Left hindlimb (tissue), 1 donor: ENCODE measurements at regions not wholly inside any gene's neighbourhood (a gene's known extent, or its start where the extent isn't known, plus 50 kb on each side); places are given as distances from the start of the nearest gene placed in this dataset.

Source experiments
- DNase-seq: peaks from one replicate; pipeline ENCODE4 v3.0.0-alpha.2; 2018

DNA sequence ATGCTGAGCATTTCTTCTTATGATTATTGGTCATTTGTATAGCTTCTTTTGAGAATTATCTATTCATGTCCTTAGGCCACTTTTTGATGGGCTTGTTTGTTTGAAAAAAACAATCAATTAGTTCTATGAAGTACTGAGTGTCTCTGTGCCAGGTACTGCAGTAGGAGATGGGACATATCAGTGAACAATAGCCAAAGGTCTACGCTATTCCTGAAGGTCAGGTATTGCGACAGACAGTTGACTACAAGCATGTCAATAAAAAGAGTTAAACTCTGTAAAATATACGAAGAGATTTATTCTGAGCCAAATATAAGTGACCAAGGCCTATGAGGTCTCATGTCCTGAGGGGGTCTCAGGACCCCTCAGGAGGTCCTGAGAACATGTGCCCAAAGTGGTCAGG is 122.1 kb upstream of the NFE2L3 start:
- DNase-seq: no peak

DNA sequence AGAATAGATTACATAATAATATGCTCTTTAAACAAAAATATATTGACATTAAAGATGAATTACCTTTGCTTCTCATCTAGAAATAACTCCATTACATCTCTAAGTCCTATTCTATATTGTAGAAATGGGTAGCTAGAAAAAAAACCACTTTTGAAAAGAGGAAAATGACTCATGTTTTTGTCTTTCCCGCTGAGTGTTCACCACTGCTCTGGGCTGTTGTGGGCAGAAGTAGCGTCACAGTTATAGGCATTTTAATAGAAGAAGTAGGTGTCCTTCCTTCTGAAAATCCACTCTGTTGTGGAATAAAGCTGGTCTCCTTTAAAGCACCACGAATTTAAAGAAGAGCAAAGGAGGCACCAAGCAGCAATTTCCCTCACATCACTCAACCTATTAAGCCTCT is 117.6 kb upstream of the NFE2L3 start:
- no peak for DNase-seq

DNA sequence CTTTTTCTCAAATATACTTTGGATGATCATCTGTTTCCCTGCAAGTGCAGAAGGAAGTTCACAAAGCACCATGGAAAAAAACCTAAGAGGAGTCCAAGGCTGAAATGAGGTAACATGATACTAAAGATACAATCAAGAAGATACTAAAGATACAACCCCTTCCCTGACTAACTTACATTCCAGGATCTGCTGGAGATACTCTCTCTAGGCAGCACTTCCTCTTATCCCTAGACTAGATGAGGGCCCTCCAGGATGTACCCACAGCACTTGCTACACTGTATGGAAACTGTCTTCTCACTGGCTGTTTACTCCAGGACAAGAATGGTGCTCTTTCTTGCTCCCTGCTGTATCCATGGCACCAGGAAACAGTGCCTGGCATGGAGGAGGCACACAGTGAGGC is 116.4 kb upstream of the NFE2L3 start:
- DNase-seq: no peak

DNA sequence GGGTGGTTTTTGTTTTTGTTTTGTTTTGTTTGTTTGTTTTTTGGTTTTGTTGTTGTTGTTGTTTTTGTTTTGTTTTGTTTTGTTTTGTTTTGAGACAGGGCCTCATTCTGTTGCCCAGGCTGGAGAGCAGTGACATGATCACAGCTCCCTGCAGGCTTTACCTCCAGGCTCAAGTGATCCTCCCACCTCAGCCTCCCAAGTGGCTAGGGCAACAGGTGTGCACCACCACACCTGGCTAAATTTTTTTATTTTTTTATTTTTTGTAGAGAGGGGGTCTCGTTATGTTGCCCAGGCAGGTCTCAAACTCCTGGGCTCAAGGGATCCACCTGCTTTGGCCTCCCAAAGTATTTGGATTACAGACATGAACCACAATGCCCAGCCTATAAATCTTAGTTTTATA is 115.9 kb upstream of the NFE2L3 start:
- no peak for DNase-seq

DNA sequence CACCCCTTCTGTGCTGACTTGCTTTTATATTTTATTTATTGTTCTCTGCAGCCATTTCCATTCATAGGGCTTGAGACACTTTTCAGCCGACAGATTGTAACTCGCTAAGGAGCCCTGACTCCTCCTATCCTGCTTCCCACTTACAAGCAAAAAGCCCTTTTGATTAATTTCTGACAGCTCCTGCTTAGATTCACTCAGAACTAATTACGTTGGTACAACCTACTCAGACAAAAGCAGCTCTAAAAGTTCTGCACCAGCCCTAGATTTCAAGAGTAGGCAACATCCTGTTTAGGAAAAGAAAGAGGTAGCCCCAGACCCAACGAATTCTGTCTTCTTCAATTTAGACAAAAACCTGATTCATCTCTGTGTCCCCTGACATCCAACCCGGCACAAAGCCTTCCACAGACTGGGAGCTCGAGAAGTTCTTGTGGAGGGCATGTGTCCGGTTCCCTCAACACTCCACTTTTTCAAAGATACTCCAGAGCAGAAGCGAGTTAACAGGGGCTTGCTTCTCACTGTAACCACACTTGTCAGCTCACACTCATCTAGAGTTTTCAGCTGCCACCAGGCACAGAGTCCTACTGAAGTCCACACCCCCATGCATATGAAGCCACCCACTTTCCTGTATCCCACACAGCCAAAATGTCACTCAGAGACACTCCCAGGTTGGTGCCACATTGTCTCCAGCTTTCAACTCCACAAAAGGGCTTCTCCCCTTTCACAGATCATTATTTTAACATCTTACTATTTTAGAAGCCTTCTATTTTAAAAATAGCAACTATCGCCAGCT is 113.6 kb upstream of the NFE2L3 start:
- DNase-seq: no peak

DNA sequence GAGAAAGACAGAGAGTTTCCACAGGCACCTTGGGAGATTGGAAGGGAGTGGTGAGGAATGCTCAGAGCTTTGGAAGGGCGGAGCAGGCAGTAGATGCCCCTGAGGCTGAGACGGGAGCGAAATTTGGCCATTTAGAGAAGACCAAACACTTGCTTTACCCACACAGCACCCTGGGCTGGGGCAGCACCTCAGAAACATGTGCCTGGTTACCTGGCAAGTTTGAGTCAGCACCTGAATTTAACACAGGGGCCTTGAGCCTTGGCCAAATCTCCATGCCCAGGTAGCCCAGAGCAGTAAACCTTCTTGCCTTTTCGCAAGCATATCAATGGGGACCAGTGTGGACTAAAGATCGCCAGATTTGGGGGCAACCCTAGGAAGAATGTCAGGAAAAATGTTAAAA is 111.9 kb upstream of the NFE2L3 start:
- no peak for DNase-seq

DNA sequence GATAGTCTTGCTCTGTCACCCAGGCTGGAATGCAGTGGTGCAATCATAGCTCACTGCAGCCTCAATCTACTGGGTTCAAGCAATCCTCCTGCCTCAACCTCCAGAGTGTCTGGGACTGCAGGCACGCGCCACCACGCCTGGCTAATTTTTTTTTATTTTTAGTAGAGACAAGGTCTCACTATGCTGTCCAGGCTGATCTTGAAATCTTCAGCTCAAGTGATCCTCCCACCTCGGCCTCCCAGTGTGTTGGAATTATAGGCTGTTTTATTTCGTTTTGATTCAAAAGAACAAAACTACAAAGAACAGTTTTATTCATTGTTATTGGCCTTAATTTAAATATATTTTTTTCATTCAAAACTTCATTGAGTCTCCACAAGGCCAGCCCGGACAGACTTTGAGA is 109.8 kb upstream of the NFE2L3 start:
- DNase-seq: no peak

DNA sequence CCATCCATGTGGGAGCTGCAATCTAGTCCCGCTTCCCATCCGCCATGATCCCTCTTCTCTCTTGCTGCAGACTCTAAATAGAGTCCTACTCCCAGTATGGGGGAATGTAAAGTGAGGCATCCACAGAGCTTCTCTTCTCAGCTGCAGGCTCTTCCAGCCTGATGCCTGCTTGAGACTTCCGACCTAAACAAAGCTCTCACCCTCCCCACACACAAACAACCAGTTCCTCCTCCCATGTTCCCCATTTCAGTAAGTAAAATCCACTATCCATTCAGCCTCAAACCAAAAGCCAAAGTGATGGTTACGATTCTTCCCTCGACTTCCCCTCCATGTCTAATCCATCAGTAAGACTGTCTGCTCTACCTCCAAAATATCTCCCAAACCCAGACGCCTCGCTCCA is 108.2 kb upstream of the NFE2L3 start:
- DNase-seq: no peak

DNA sequence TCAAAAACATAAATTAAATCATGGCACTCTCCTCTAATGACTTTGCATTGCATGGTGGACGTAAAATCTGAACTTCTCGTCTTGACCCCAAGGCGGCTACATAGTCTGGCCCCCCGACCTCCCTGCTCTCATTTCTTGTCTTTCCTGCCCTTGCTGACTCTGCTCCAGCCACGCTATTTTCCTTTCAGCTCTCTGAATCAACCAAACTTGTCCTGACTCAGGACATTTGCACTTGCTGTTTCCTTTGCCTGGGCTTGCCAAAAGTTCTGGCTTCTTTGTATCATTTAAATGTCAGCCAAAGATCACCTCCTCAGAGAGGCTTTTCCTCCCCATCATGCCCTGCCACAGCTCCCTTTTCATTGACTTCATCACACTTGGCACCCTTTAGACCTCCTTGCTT is 107.7 kb upstream of the NFE2L3 start:
- no peak for DNase-seq

DNA sequence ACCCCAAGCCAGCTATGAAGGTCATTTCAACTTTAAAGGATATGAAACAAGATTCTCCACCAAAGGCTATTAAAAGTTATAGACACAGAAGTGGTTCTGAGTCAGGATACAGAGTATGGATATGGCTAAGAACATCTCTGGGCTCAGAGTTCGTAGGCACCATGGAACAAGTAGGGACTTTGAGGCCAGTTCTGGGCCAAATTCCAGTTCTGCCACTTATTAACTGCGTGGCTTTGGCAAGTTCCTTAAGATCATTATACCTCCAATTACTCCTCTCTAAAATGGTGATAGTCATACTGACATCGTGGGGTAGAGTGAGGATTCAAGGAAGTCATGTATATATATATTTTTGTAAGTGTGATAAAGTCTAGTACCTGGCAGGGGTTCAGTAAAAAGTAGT is 105.8 kb upstream of the NFE2L3 start:
- no peak for DNase-seq

DNA sequence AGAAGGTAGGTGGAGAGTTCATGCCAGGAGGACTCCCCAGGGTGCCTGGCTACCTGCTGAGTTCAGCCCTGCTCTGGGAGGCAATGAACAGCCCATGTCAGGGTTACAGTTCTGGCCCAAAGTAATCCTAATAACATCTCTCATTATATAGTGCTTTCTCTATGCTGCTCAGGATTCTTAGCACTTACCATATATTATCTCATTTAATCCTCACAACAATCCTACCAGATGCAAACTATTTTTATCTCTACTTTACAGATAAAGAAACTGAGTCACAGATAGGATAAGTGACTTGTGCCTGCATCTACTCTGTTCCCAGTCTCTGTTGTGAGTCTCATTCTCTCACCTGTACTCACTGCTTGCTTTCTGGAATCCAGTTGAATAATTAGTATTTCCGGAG is 105.1 kb upstream of the NFE2L3 start:
- DNase-seq: no peak

DNA sequence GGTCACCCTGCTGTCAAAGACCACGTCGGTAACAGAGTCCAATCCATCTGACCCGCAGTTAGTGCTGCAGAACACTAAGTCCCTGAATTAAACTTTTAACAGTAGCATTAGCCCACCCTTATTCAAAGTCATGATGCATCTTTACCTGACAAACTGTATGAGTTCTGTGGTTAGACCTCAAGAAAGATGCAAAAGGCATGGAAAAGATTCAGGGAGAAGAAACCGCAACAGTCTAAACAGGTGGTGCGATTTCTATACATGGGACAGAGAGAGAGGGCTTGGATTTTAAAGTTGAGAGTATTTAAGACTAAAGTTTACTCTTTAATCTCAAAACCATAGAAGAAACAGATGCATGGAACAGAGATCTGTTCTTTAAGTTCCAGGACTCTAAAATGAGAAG is 103.3 kb upstream of the NFE2L3 start:
- DNase-seq: no peak

DNA sequence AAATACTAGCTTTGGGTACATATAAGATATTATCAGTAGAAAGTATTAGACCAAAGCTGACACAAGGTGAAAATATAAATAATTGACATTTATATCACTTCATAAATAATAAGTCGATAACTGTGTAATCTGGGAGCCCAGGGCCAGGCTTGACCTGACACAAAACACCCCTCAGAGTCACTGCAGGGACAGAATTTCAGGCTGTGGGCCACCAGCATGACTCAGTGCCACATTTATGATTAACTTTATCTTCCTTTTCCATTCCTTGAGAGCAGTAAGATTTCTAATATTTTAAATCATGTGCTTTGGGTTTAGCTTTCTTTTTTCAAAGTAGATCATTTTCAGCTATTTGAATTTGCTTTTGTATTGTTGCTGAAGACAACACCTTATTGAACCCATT is 102.9 kb upstream of the NFE2L3 start:
- DNase-seq: no peak

DNA sequence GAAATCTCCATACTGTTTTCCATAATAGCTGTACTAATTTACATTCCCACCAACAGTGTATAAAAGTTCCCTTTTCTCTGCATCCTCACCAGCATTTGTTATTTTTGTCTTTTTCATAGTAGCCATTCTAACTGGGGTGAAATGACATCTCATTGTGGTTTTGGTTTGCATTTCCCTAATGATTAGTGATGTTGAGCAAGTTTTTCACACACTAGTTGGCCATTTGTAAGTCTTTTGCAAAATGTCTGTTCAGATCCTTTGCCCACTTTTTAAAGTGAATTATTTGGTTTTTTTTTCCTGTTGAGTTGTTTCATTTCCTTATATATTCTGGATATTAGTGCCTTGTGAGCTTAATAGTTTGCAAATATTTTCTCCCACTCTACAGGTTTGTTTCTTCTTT is 101.0 kb upstream of the NFE2L3 start:
- no peak for DNase-seq

DNA sequence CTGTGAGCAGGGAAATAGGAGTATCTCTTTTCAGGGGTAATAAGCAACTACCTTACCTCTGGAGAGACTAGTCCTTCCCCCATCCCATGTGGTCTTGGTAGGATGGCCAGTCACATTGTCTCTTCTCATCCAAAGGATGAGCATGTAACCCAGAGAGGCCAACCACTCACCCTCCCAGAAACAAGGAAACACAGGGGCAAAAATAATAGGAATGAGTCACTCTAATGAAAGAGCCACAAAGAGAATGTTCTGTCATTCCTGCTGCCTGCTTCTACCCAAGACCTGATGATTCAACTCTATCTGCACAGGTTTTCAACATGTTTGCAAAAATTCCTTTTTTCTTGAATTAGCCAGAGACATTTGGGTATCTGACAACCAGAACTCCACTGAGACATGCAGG is 99.3 kb upstream of the NFE2L3 start:
- no peak for DNase-seq

DNA sequence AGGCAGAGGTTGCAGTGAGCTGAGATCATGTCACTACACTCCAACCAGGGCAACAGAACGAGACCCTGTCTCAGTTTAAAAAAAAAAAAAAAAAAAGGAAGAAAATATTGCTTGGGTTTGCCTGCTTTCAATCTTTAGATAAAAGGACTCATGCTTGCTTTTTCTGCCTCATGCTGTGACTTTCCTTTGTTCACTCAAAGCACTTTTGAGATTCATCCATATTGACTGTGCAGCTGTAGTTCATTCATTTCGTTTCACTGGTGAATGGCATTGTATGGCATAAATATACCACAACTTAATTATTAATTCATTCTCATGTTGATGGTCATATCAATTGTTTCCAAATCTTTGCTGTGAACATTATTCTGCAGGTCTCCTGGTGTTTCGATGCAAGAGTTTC is 97.6 kb upstream of the NFE2L3 start:
- no peak for DNase-seq

DNA sequence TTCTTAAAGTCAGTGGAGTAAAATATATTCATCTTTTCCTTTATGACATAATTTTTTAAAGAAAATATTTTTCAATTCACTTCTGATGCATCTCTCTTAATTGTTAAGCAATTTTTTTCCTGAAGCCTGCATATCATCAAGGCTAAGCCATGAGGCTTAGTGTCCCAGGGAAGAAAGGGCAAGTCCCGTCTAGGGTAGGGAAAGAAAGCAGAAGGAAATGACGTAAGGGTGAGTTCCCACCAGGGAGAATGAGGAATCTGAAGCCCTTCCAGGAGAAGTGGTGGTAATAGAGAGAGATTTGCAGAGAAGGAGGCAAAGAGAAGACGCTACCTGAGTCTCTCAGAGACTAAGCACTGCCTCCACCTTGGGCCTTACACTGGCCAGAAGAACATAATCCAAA is 96.8 kb upstream of the NFE2L3 start:
- no peak for DNase-seq

DNA sequence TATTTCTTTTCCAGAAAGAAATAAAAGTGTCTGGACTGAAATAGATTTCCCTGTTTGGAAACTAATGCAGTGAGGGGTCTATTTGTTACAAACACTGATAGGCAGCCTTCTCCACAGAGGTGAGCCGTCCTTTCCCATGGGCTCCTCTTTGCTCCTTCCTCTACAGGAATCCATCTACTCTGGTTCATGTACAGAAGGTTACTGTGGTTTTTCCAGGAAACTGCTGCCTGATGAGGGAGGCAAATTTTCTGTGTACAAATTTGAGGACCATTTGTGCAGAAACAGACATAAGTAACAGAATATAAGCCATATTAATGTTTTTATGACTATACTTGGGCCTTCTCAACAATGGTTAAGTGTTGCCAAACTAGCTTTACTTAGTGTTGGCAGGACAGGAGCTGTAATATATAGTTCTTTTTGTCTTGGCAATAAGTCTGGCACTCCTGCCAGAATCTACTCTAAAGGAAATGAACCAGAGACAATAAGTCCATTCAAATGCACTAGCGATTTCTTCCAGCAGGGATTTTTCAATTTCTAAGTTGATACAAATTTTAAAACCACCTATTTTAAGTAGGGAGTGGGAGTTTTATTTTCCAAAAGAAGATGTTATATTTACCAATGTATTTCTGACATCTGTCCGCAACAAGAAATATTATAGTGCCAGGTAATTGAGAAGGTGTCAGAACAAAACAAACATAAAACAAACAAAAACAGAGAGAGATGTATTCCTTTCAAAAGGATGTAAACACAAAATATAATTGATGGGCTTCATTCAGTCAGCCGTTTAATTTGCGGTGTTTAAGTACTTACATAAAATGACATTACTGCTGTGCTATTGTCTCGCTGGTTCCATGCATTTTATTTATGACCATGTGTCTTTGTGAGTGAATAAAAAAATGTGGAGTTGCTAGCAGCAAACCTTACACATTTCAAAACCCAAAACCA is 91.0 kb upstream of the NFE2L3 start:
- peak; percentile 33 for DNase-seq

DNA sequence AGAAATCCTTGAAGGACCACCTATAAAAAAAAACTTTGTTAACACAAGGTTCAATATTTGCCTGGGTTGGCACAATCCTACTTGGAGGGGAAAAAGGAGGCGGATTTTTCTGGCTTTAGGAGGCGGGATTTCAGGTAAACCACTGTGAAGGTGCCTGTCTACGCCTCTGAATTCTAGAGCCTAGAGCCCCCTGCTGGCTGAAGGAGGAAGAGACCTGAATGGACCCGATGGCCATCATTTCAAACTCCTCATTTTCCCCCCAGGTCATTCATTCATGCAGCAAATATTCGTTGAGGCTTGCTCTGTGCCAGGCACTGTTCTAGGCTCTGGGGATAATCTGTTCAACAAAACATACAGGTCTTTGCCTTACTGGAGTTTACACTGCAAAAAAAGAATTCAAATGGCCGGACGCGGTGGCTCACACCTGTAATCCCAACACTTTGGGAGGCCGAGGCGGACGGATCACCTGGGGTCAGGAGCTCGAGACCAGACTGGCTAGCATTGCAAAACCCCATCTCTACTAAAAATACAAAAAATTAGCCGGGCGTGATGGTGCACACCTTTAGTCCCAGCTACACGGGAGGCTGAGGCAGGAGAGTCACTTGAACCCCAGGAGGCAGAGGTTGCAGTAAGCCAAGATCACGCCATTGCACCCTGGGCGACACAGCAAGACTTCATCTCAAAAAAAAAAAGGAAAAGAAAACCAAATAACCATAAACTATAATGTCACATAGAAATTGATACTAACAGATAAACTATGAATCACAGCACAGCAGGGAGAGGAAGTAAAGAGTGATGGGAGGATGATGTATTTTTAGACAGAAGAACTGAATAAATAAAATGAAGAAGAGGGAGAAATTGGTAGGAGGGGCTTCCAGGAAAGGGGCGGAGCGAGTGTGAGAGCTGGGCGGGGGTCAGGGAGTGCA is 90.1 kb upstream of the NFE2L3 start:
- DNase-seq: peak; percentile 63

DNA sequence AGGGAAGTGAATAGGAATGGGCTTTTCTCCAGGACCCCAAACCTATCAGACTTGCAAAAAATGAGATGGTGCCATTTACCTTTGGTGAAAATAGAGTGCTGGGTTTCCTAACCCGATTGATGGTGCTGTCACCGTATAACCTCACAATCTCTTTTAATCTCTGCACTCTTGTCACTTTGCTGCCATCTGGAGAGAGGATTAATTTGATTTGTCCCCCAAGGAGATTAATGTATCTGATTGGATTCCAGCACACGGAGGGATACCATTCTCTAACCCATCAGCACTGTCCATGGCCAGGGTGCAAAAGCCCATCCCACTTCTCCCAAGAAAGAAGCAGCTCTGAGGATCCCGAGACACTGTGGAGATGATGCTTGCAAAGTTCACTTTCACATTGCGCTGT is 86.3 kb upstream of the NFE2L3 start:
- DNase-seq: no peak

DNA sequence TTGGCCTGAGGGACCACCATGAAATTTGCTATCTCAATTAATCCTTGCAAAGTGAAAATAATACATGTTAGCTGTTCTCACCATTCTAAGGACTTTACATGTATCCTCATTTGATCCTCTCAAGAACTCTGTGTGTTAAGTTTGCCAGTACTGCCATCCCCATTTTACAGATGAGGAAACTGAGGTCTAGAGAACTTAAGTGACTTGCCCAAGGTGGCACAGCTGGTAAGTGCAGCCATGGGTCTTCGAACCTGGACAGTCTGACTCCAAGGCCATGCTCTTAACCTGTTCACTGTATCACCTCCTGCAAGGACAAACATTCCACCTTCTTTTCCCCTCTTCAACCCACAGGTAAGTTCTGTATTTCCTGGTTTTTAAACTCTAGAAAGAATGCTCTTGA is 85.3 kb upstream of the NFE2L3 start:
- no peak for DNase-seq

DNA sequence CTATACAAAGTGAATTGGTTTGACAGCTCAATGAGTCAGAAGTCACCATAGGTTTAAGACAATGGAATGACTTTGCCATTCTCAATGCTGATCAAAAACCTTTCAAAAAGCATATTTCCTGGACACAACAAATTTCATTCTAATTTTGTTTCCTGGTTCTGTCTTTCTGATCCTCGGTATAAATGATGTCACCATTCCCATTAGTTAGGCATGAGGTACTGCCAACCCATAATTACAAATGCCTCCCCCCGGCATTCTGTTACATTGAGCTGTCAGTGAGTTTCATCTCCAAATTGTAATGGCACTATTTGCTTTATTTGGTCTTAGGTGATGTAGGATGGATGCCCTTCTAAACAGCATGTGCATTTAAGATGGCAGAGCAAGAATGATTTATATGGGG is 81.7 kb upstream of the NFE2L3 start:
- no peak for DNase-seq
